ENCODE measurements at regions not wholly inside any gene's neighbourhood (a gene's known extent, or its start where the extent isn't known, plus 50 kb on each side); places are given as distances from the start of the nearest gene placed in this dataset.

GRCh38 chr15:29615791-29616190 is 206.5 kb downstream of the TJP1 start:
- TF ChIP-seq JUN (IDR thresholded peaks at IDR 0.05), result no peak
- TF ChIP-seq PHF8 (IDR thresholded peaks at IDR 0.05; ENCODE audit: borderline replicate concordance, low read depth), result no peak
- TF ChIP-seq KDM5A (IDR thresholded peaks at IDR 0.05), result no peak
- TF ChIP-seq, protein P1, sequence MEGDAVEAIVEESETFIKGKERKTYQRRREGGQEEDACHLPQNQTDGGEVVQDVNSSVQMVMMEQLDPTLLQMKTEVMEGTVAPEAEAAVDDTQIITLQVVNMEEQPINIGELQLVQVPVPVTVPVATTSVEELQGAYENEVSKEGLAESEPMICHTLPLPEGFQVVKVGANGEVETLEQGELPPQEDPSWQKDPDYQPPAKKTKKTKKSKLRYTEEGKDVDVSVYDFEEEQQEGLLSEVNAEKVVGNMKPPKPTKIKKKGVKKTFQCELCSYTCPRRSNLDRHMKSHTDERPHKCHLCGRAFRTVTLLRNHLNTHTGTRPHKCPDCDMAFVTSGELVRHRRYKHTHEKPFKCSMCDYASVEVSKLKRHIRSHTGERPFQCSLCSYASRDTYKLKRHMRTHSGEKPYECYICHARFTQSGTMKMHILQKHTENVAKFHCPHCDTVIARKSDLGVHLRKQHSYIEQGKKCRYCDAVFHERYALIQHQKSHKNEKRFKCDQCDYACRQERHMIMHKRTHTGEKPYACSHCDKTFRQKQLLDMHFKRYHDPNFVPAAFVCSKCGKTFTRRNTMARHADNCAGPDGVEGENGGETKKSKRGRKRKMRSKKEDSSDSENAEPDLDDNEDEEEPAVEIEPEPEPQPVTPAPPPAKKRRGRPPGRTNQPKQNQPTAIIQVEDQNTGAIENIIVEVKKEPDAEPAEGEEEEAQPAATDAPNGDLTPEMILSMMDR (IDR thresholded peaks at IDR 0.05), result no peak
- TF ChIP-seq ZFP36 (IDR thresholded peaks at IDR 0.05; ENCODE audit: borderline replicate concordance, partially characterized antibody), result no peak
- no peak for TF ChIP-seq RCOR1 (IDR thresholded peaks at IDR 0.05; ENCODE audit: low read depth, low read length)
- TF ChIP-seq CBX8 (IDR thresholded peaks at IDR 0.05), result no peak
- TF ChIP-seq RAD21 (conservative IDR thresholded peaks at IDR 0.05 in 1 of 2, IDR thresholded peaks at IDR 0.05 in 1 of 2), result no peak
- TF ChIP-seq USF2 (IDR thresholded peaks at IDR 0.05), result no peak
- no peak for TF ChIP-seq POLR2A (IDR thresholded peaks at IDR 0.05; ENCODE audit: low read length)
- no peak for TF ChIP-seq MAFK (IDR thresholded peaks at IDR 0.05; ENCODE audit: partially characterized antibody)
- no peak for TF ChIP-seq ZSCAN20 (CRISPR knock-in tag; IDR thresholded peaks at IDR 0.05)
- TF ChIP-seq, protein P2, sequence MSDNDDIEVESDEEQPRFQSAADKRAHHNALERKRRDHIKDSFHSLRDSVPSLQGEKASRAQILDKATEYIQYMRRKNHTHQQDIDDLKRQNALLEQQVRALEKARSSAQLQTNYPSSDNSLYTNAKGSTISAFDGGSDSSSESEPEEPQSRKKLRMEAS (IDR thresholded peaks at IDR 0.05), result no peak
